Left lung (tissue), 4 donors: ENCODE measurements at regions not wholly inside any gene's neighbourhood (a gene's known extent, or its start where the extent isn't known, plus 50 kb on each side); places are given as distances from the start of the nearest gene placed in this dataset.

Source experiments
- ATAC-seq: fragments of 200-7000 bp; cut with Tn5 transposase; one replicate; pipeline ENCODE4 v1.9.1; 2020; ENCODE audit warnings: moderate library complexity
- DNase-seq, 4 donors: peaks; one replicate each; pipeline ENCODE4 v3.0.0-alpha.2; 2013 to 2020
- H3K27ac ChIP-seq, 2 donors: fragments of 200-600 bp; sonication (generic) in 1 of 2; one replicate each; pipeline versions ENCODE4 v1.5.0 to v1.8.0; 2020 to 2021
- H3K27me3 ChIP-seq, 2 donors: fragments of 200-600 bp; sonication (generic) in 1 of 2; one replicate each; pipeline versions ENCODE4 v1.5.0 to v1.8.0; 2020 to 2021
- H3K36me3 ChIP-seq, 2 donors: fragments of 200-600 bp; sonication (generic) in 1 of 2; one replicate each; pipeline versions ENCODE4 v1.5.0 to v1.8.0; 2020 to 2021
- H3K4me1 ChIP-seq, 2 donors: fragments of 200-600 bp; one replicate each; pipeline ENCODE4 v1.8.0; 2021
- H3K4me3 ChIP-seq, 2 donors: fragments of 200-600 bp; sonication (generic) in 1 of 2; one replicate each; pipeline versions ENCODE4 v1.5.0 to v1.8.0; 2020 to 2021; ENCODE audit warnings: mild to moderate bottlenecking in 1 of 2
- H3K9me3 ChIP-seq, 2 donors: fragments of 200-600 bp; sonication (generic) in 1 of 2; one replicate each; pipeline versions ENCODE4 v1.5.0 to v1.8.0; 2020 to 2021
- intact Hi-C, 2 donors: fragments of 100-400 bp; cut with DNase I; formaldehyde crosslinking; loops; one replicate each; pipeline versions ENCODE4 v1.11.2 to v1.14.2; 2022
- TF ChIP-seq, protein P1 (sequence below), 2 donors: fragments of 200-600 bp; sonication (generic) in 1 of 2; IDR thresholded peaks; one replicate each; pipeline versions ENCODE4 v1.5.0 to v1.8.0; 2021; ENCODE audit warnings: antibody characterized with exemption in 2 of 2
- donor health status: DM: no; HTN: yes; CAD: no.
- donor health status: DM: no; HTN: no; CAD: no.

DNA sequence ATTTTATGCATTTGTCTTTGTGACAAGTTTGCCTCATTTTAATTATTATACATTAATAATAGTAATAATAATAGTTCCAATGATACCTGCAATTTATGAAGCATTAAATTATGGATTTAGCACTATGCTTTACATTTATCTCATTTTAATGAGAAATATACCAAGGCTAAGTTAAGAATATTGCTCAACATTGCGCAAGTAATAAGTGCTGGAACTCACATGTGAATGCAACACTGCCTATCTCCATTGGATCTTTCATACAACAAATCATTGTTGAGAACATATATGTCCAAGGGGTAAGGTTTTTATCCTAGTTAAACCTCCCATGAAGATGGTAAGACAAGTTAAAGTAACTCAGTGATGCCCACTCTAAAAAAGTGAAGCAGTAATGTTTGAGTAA, 703.7 kb upstream of the SOX9 start:
- H3K27me3 ChIP-seq: no peaks in the 10 kb centered on the region
- H3K36me3 ChIP-seq: no peaks in the 10 kb centered on the region
- no peak overlapping the region for H3K4me3 ChIP-seq
- intact Hi-C loops: no loop called here
- TF ChIP-seq, protein P1, sequence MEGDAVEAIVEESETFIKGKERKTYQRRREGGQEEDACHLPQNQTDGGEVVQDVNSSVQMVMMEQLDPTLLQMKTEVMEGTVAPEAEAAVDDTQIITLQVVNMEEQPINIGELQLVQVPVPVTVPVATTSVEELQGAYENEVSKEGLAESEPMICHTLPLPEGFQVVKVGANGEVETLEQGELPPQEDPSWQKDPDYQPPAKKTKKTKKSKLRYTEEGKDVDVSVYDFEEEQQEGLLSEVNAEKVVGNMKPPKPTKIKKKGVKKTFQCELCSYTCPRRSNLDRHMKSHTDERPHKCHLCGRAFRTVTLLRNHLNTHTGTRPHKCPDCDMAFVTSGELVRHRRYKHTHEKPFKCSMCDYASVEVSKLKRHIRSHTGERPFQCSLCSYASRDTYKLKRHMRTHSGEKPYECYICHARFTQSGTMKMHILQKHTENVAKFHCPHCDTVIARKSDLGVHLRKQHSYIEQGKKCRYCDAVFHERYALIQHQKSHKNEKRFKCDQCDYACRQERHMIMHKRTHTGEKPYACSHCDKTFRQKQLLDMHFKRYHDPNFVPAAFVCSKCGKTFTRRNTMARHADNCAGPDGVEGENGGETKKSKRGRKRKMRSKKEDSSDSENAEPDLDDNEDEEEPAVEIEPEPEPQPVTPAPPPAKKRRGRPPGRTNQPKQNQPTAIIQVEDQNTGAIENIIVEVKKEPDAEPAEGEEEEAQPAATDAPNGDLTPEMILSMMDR (IDR thresholded peaks at IDR 0.05): no peak
- no peak for DNase-seq
- H3K9me3 ChIP-seq: no peaks in the 10 kb centered on the region
- no peaks in the 10 kb centered on the region for H3K4me1 ChIP-seq
- no peak overlapping the region for H3K27ac ChIP-seq
- ATAC-seq: no peak

DNA sequence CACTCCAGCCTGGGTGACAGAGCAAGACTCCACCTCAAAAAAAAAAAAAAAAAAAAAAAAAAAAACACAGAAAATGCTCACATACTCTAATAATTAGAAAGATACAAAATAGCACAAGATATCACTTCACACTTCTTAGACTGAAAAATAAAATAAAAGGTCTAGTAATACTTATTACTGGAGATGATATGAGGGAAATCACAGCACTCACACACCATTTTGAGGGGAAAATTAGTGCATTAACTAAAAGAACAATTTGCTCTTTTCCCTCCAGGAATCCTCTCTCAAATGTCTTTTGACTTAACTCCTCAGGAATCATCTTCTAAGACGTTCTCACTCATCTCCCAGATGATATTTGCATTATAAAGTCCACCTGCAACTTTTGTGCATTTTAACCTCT, 697.9 kb upstream of the SOX9 start:
- H3K27me3 ChIP-seq: no peaks in the 10 kb centered on the region
- H3K9me3 ChIP-seq: no peaks in the 10 kb centered on the region
- intact Hi-C loops: no loop called here
- no peak overlapping the region for H3K27ac ChIP-seq
- H3K4me3 ChIP-seq: no peak overlapping the region
- DNase-seq: no peak
- H3K36me3 ChIP-seq: no peaks in the 10 kb centered on the region
- TF ChIP-seq, protein P1 (IDR thresholded peaks at IDR 0.05): no peak
- ATAC-seq: no peak
- no peaks in the 10 kb centered on the region for H3K4me1 ChIP-seq

DNA sequence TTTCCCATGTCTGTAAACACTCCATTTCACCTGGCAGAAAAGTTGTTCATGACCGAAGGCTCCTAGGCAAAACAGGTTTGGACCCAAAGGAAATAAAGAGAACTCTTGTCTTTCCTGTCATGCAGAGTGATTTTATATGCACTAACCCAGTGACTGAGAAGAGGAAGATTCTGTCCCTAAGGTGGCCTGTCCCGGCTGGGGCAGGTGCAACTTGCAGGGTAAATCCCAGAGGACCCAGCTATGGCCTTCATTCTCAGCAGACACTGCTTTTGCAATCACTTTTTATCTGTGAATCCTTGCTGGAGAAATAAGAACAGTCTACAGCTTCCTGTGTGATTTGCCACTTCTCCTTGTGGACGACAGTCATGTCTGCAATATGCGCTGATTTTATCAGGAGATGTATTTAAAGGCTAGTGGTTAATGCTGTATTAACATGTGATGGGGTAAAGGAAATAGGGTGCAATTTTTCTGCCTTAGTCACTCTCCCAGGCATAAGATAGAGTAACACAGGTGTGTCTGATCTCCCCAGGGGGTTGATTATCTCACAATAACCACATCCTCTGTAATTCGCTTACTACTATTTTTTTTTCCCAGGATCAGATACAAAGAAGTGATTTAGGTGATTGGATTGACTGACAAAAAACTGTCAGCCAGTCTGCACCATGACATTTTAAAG, 696.8 kb upstream of the SOX9 start:
- DNase-seq (peak in 1 of 4 donors; percentile 11), ATAC-seq (no peak)
- H3K27ac ChIP-seq: no peak overlapping the region
- intact Hi-C loops: no loop called here
- H3K36me3 ChIP-seq: no peaks in the 10 kb centered on the region
- no peaks in the 10 kb centered on the region for H3K27me3 ChIP-seq
- TF ChIP-seq, protein P1 (IDR thresholded peaks at IDR 0.05): no peak
- H3K9me3 ChIP-seq: peaks cover 0 to 5% of the 10 kb centered on the region in 2 donors
- no peaks in the 10 kb centered on the region for H3K4me1 ChIP-seq
- no peak overlapping the region for H3K4me3 ChIP-seq

DNA sequence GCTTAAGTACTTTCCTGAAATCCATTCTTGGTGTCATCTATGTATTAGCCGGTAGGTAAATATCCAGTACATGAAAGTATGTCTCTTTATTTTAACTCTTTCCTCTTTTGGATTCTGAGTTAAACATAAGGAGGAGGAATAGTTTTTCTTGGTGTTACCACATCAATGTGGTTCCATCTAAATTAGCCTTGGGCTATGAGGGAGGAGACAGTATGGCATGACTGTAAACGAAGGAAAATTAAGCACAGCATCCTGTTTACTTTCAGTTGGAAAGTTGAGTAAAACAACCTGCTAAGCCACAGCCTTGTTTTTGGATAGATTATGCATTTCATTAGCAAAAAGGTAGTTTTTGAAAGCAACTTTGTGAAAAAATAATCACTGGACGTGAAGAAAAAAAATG, 693.0 kb upstream of the SOX9 start:
- Histone ChIP-seq H3K9me3 (peaks cover 0 to 11% of the 10 kb centered on the region in 2 donors), H3K4me3 (no peak overlapping the region), H3K4me1 (no peaks in the 10 kb centered on the region), H3K36me3 (no peaks in the 10 kb centered on the region), H3K27me3 (no peaks in the 10 kb centered on the region), H3K27ac (no peak overlapping the region)
- intact Hi-C loops: no loop called here
- TF ChIP-seq, protein P1 (IDR thresholded peaks at IDR 0.05): no peak
- DNase-seq (no peak), ATAC-seq (no peak)

DNA sequence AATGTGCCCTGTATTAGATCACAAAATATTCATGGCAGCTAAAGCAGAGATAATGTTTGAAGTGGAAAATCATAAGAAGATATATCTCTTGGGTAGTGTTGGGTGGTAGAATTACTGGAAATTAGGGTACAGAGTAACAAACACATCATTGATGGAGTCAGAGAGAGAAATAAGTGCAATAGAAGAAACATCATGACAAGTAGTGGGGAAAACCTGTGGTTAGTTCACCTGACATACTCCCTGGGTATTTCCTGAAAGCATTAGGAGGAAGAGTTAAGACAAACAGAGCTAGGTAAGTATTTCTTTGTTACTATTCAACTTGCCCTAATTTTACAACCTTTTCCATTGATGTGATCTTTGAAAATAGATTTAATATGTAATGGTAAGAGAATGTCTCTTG, 691.9 kb upstream of the SOX9 start:
- no peaks in the 10 kb centered on the region for H3K27me3 ChIP-seq
- DNase-seq (no peak), ATAC-seq (no peak)
- H3K36me3 ChIP-seq: no peaks in the 10 kb centered on the region
- no peak overlapping the region for H3K4me3 ChIP-seq
- no peak overlapping the region for H3K27ac ChIP-seq
- intact Hi-C loops: no loop called here
- TF ChIP-seq, protein P1 (IDR thresholded peaks at IDR 0.05): no peak
- H3K9me3 ChIP-seq: peaks cover 0 to 11% of the 10 kb centered on the region in 2 donors
- no peaks in the 10 kb centered on the region for H3K4me1 ChIP-seq
